Cardiac septum (tissue), 1 donor: ENCODE measurements at regions not wholly inside any gene's neighbourhood (a gene's known extent, or its start where the extent isn't known, plus 50 kb on each side); places are given as distances from the start of the nearest gene placed in this dataset.

Experiments used
- DNase-seq: peaks from one replicate; pipeline ENCODE4 v3.0.0-alpha.2; 2020; ENCODE audit warnings: low spot score
- intact Hi-C: fragments of 100-400 bp; cut with DNase I; formaldehyde crosslinking; loops from one replicate; pipeline ENCODE4 v1.14.0; 2022
- donor health status: DM: no; HTN: no; CAD: no.

DNA sequence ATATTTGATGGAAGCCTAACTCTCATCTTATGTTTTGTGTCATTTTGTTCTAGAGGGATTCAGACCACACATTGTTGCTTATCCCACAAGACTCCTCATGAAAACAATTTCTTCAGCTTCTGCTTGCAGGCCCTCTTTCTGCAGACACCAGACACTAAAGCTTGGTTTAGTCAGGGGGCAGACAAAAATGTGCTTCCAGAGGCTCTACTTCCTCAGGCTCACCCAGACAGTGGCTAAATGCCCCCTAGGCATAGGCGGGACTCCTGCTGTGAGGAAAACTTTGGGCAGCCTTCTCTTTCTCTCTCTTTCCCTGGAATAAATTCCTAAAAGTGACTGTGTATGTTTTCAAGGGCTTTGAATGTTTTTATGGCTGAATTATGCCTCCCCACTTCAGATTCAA, 435.4 kb upstream of the ATP11B start:
- intact Hi-C loops: no loop called here
- DNase-seq: no peak

DNA sequence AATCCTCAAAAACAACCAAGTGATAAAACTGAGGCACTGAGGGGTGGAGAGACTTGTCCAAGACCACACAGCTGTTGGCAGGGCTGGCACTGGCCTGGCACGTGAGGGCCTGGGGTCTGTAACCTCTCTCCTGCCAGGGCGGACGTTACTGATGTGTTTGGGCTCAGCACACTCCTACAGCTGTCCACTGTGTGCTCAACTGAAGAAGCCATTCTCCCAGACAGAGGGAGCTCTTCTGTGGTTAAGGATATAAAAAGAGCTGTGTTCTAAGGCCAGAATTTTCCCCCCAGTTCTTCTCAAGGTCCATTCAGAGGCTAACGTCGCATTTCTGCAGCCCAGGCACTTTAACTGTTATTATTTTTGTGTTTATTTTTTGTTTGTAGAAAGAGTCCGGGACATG, 429.0 kb upstream of the ATP11B start:
- intact Hi-C loops: no loop called here
- no peak for DNase-seq

DNA sequence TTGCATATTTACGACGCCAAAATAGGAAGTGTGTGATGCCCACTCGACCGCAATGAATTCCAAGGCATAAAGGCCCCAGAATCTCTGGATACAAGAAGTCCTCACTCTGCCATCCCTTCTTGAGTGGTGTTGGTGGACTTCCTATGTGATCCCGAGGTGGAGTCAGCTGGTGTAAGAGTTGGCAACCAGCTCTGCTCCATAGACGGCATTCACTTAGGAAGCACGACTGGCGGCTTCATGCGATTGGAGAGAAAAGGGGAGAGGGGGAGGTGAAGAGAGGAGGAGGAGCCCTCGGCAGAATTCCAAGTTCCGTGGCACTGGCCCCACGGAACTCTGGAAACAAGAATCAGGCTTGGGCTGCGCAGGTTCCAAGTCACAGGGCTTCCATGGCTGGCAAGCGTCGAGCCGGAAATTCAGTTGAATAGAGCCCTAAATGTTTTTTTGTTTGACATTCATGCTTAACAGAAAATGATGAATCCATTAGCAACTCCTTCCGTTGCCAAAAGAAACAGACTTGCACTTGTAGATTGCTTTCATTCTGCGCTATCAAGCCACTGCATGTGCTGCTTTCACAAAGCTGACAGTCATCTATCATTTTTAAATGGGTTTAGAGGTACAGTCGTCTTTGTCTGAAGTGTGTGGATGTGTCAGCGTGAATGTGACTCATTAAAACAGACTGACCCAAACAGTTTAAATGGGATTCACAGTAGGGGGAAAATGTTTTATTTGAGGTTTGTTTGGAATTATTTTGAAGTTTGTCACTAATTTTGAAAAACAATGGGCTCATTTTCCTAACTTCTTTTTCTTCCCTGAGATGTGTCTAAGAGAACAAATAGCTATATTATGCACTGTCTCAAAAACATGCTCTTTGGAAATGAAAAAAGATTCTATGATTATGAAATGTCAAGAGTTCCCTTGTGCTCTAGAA, 428.3 kb upstream of the ATP11B start:
- intact Hi-C loops: no loop called here
- no peak for DNase-seq

DNA sequence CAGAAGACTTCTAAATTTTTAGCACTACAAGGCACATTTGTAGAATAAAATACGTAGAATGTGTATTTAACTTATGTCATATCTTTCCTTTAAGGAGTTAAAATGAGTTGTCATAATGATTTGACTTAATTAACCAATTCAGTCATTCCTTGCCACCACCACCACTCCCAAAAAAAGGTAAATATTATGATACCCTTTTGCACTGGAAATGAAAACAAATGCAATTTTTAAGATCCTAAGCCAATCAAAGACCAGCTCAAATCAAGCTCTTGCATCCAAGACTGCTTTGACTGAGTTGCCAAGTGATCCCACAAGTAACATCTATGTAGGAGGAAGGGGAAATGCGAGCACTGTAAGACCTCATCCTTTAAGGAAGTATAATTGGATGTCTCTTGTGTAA, 426.6 kb upstream of the ATP11B start:
- intact Hi-C loops: no loop called here

DNA sequence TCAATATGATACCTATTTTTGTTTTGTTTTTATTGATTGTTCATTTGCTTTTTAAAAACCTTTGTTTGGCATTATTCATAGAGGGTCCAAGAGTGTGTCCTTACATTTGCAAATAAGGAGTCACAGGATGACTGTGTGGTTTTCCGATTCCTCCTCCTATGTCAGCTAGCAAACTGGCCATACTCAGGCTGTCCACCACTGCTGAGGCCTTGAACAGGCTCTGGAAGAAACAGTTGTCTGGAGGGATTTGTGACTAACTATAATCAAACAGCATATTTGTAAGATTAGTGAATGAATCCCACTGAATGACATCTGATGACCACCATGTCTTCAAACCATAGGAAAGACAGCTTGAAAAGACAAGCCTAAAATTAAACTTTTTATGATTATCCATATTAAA, 423.4 kb upstream of the ATP11B start:
- DNase-seq: no peak
- intact Hi-C loops: no loop called here

More for the DNA sequence above, 426.6 kb upstream of the ATP11B start:
- DNase-seq: no peak

DNA sequence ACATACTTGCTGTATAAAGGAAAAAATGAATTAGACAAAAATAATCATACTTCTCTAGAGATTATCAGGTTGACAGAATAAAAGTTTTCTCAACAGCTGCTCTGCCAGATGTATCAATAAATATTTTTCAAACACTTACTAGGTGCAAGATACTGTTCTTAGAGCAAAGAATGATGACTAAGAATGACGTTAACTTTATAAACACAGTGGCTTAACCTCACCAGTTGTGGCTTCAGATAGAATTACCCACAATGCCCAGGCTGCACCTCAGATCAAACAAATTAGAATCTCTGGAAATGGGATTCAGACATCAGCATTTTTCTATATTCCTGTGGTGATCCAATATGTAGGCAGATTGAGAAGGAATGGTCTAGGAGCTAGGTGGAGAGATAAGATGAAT, 422.4 kb upstream of the ATP11B start:
- DNase-seq: no peak
- intact Hi-C loops: no loop called here

GRCh38 chr3:182375916-182376315, 417.4 kb upstream of the ATP11B start:
- DNase-seq: no peak
- intact Hi-C loops: no loop called here

- DNase-seq: no peak
- intact Hi-C loops: no loop called here
Measured at GRCh38 chr3:182382112-182382857, 411.0 kb upstream of the ATP11B start.

GRCh38 chr3:182384221-182384620, 409.1 kb upstream of the ATP11B start:
- intact Hi-C loops: no loop called here
- no peak for DNase-seq

- intact Hi-C loops: no loop called here
- DNase-seq: no peak
Measured at GRCh38 chr3:182385356-182385755, 407.9 kb upstream of the ATP11B start.

GRCh38 chr3:182388506-182388905, 404.8 kb upstream of the ATP11B start:
- no peak for DNase-seq
- intact Hi-C loops: no loop called here

- DNase-seq: no peak
- intact Hi-C loops: no loop called here
Measured at GRCh38 chr3:182389071-182389815, 404.1 kb upstream of the ATP11B start.

DNA sequence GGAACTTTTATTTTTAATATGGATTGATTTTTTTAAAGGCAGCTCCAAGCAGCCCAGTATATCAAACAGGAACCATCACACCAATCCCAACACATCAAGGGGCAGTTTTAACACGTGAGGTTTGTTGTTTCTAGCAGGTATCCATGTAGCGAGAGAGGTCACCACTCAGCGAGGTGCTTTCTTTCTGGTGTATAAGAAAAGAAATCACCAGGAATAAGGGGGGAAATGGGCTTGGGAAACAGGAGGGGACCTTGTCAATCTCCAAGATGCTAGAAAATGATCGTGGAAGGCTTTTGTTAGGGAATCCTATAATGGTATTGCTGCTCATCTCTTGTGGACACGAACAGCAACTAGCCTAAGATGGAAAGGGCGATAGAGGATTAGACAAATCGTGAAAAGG, 402.9 kb upstream of the ATP11B start:
- DNase-seq: no peak
- intact Hi-C loops: no loop called here

DNA sequence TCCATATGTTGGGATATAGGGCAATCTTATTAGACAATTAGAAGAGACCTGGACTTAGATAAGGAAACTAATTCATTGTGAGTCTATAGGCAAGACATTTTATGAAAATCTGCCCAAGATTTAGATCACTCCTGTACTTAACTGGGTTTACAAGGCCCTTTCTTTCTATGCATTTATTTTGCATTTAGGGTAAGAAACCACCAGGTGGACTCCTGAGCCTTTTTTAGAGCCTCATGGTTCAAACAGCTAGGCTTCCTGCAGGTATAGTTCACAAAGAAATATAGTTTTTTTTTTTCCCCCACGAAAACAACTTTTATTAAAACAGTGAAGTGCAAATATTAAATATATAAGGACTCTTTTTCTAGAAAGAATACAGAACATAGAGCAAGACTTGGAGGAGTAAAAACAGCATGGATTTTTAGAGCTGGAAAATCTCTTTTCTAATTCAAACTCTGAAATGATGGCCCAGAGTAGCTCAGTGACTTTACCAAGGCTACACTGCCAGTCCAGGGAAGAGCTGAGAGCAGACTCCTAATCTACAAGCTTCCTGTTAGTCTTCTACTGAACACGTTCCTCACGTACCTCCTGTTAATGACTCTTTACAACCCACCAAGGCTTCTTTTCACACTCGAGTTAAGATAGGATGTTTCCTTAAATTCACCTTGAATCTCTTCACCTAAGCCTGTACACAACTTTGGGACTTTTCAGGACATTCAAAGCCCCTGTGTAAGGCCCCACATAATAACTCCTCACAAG, 400.9 kb upstream of the ATP11B start:
- intact Hi-C loops: no loop called here
- DNase-seq: no peak

- no peak for DNase-seq
- intact Hi-C loops: no loop called here
Measured at GRCh38 chr3:182393151-182393550, 400.2 kb upstream of the ATP11B start.

GRCh38 chr3:182393830-182394367, 399.4 kb upstream of the ATP11B start:
- intact Hi-C loops: no loop called here
- no peak for DNase-seq

DNA sequence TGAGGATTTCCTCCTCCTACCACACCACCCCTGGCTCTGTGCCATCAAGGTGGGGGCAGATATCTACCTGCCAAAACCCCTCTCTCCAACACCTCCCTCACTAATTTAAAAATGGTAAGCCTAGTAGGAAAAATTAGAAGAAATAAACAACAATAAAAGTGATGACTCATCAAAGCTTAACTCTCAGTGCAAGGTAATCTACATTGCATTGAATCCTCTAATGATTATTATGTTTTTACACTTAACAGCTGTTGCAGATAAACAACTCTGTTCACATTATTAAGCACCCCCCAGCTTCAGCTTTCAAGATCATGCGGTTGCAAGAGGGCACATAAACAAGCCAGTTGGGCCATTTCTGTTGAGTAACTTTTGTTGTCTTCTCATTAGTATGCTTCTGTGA, 396.1 kb upstream of the ATP11B start:
- DNase-seq: no peak
- intact Hi-C loops: no loop called here

DNA sequence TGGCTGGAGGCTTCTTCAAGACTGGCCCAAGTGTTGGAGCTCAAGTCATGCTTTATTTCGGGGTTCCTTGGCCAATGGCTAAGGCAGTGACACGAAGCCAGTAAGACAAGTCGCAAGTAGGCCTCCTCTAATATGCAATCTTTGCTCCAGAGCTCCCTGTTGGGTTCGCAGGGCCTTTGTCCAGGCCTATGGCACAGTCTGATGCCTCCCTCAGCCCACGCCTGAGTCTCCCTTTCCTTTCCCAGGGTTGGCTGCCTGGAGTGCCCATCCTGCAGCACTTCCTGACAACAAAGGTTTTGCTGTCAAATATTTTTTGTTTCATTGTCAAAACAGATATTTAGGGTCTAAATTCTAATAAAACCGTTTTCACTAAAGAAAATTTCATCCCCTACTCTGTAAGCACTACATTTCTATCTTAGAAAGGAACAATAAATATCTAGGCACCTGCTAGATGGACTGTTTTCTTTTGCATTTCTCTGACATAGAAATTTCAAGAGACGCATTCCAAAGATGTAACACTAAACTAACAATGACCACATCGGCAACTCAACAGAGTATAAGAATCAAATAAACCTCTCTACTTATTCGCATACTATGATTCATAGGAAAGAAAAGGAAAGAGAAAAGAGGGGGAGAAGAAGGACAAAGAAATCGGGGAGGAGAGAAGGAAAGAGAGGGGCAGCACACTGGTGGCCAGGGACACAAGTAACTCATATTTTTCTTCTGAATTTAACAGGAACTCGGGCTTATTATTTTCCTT, 393.1 kb upstream of the ATP11B start:
- no peak for DNase-seq
- intact Hi-C loops: no loop called here

- intact Hi-C loops: no loop called here
- DNase-seq: no peak
Measured at GRCh38 chr3:182400838-182401237, 392.5 kb upstream of the ATP11B start.
